SU-DHL-6 (cell line): ENCODE measurements at regions not wholly inside any gene's neighbourhood (a gene's known extent, or its start where the extent isn't known, plus 50 kb on each side); places are given as distances from the start of the nearest gene placed in this dataset.

Source experiments
- H2AFZ ChIP-seq: fragments of 200-600 bp; sonication (generic); 2 replicates; pipeline ENCODE4 v1.6.1; 2014; ENCODE audit warnings: low read depth, mild to moderate bottlenecking, moderate library complexity, mixed read lengths, antibody characterized with exemption, low read length; ENCODE audit not compliant: severe bottlenecking
- H3F3A ChIP-seq: fragments of 200-600 bp; shearing (Covaris generic); 2 replicates; pipeline ENCODE4 v1.6.0; 2016; ENCODE audit warnings: antibody characterized with exemption, mild to moderate bottlenecking; ENCODE audit not compliant: insufficient read depth
- H3K27ac ChIP-seq: fragments of 200-600 bp; sonication (generic); 2 replicates; pipeline ENCODE4 v1.5.1; 2016; ENCODE audit warnings: low read depth, mild to moderate bottlenecking, low read length, moderate library complexity, mixed read lengths
- H3K27me3 ChIP-seq: fragments of 200-600 bp; sonication (generic), shearing (Covaris generic); 2 replicates; pipeline ENCODE4 v1.6.0; 2014; ENCODE audit warnings: mild to moderate bottlenecking, low read length
- H3K36me3 ChIP-seq: fragments of 200-600 bp; sonication (generic); 2 replicates; pipeline ENCODE4 v1.6.1; 2014; ENCODE audit warnings: mild to moderate bottlenecking, low read length, mixed read lengths
- H3K4me2 ChIP-seq: fragments of 300-600, 200-600 bp; shearing (Covaris generic), sonication (generic); 2 replicates; pipeline ENCODE4 v1.6.0; 2014; ENCODE audit warnings: low read length, low read depth, mild to moderate bottlenecking; ENCODE audit not compliant: poor library complexity, severe bottlenecking
- H3K4me3 ChIP-seq: fragments of 200-600 bp; sonication (generic); 2 replicates; pipeline ENCODE4 v1.5.1; 2014; ENCODE audit warnings: antibody characterized with exemption, low read length, mild to moderate bottlenecking, mixed read lengths; ENCODE audit not compliant: insufficient read depth, poor library complexity, severe bottlenecking
- H3K79me2 ChIP-seq: fragments of 200-600 bp; sonication (generic); 2 replicates; pipeline ENCODE4 v1.6.1; 2014; ENCODE audit warnings: mild to moderate bottlenecking, low read length, moderate library complexity; ENCODE audit not compliant: insufficient read depth
- H3K9ac ChIP-seq: fragments of 200-600 bp; sonication (generic); 2 replicates; pipeline ENCODE4 v1.7.0; 2014; ENCODE audit warnings: mild to moderate bottlenecking, low read length
- H3K9me2 ChIP-seq: fragments of 200-600 bp; sonication (generic); replicated peaks from 2 replicates; pipeline ENCODE4 v1.6.1; 2014; ENCODE audit warnings: low read length; ENCODE audit not compliant: insufficient read depth
- H3K9me3 ChIP-seq: fragments of 200-600 bp; sonication (generic); 2 replicates; pipeline ENCODE4 v1.6.1; 2014; ENCODE audit warnings: low read length, mixed read lengths; ENCODE audit not compliant: insufficient read depth
- H4K20me1 ChIP-seq: fragments of 200-600 bp; sonication (generic); 2 replicates; pipeline ENCODE4 v1.6.1; 2014; ENCODE audit warnings: low read depth, mild to moderate bottlenecking, antibody characterized with exemption, low read length, moderate library complexity, mixed read lengths
- CTCF ChIP-seq: fragments of 200-600 bp; sonication (generic); IDR thresholded peaks from one replicate; pipeline ENCODE4 v1.5.1; 2017; ENCODE audit warnings: antibody characterized with exemption, mild to moderate bottlenecking, low read length, moderate library complexity; ENCODE audit not compliant: insufficient read depth, poor library complexity, severe bottlenecking
- EZH2phosphoT487 ChIP-seq: fragments of 200-600 bp; sonication (generic), shearing (Covaris generic); conservative IDR thresholded peaks from 2 replicates; pipeline ENCODE4 v1.6.1; 2018; ENCODE audit warnings: mild to moderate bottlenecking, antibody characterized with exemption, low read length, moderate library complexity, mixed read lengths

- no peak overlapping the region for H2AFZ ChIP-seq
- no peak overlapping the region for H3K4me2 ChIP-seq
- H4K20me1 ChIP-seq: no peaks in the 10 kb centered on the region
- no peak overlapping the region for H3K4me3 ChIP-seq
- H3K9ac ChIP-seq: no peak overlapping the region
- H3K27me3 ChIP-seq: no peaks in the 10 kb centered on the region
- H3K36me3 ChIP-seq: no peaks in the 10 kb centered on the region
- H3F3A ChIP-seq: no peaks in the 10 kb centered on the region
- H3K9me3 ChIP-seq: no peaks in the 10 kb centered on the region
- H3K79me2 ChIP-seq: no peaks in the 10 kb centered on the region
- H3K27ac ChIP-seq: no peak overlapping the region
- no peaks in the 10 kb centered on the region for H3K9me2 ChIP-seq
- no peak for TF ChIP-seq EZH2phosphoT487
- no peak for TF ChIP-seq CTCF
These were observed 245.5 kb downstream of the PHLDA1 start for GRCh38 chr12:75786070-75786469.

- Histone ChIP-seq H3K79me2 (no peaks in the 10 kb centered on the region), H3K27me3 (no peaks in the 10 kb centered on the region), H3K4me2 (no peak overlapping the region), H3K27ac (no peak overlapping the region), H4K20me1 (no peaks in the 10 kb centered on the region), H3K9ac (no peak overlapping the region), H3K36me3 (no peaks in the 10 kb centered on the region), H3K4me3 (no peak overlapping the region), H3K9me3 (no peaks in the 10 kb centered on the region), H3K9me2 (no peaks in the 10 kb centered on the region), H3F3A (no peaks in the 10 kb centered on the region), H2AFZ (no peak overlapping the region)
- no peak for TF ChIP-seq EZH2phosphoT487
- TF ChIP-seq CTCF: no peak
These were observed 247.0 kb downstream of the PHLDA1 start for GRCh38 chr12:75784591-75784990.

GRCh38 chr12:75783093-75783877 lies 248.3 kb downstream of the PHLDA1 start:
- no peaks in the 10 kb centered on the region for H4K20me1 ChIP-seq
- no peak overlapping the region for H3K9ac ChIP-seq
- no peak overlapping the region for H3K27ac ChIP-seq
- no peak overlapping the region for H3K4me2 ChIP-seq
- H3K9me2 ChIP-seq: no peaks in the 10 kb centered on the region
- H3K36me3 ChIP-seq: no peaks in the 10 kb centered on the region
- H3F3A ChIP-seq: no peaks in the 10 kb centered on the region
- H2AFZ ChIP-seq: no peak overlapping the region
- H3K4me3 ChIP-seq: no peak overlapping the region
- no peaks in the 10 kb centered on the region for H3K9me3 ChIP-seq
- no peaks in the 10 kb centered on the region for H3K79me2 ChIP-seq
- no peaks in the 10 kb centered on the region for H3K27me3 ChIP-seq
- no peak for TF ChIP-seq EZH2phosphoT487
- TF ChIP-seq CTCF: no peak
